ENCODE measurements at regions not wholly inside any gene's neighbourhood (a gene's known extent, or its start where the extent isn't known, plus 50 kb on each side); places are given as distances from the start of the nearest gene placed in this dataset.

- Histone ChIP-seq H3K4me3 (peak overlapping the region; percentile 71 to 73), H3K4me1 (peaks cover 0 to 34% of the 10 kb centered on the region in 2 donors), H3K36me3 (peaks cover 0 to 4% of the 10 kb centered on the region in 2 donors), H3K9me3 (no peaks in the 10 kb centered on the region), H3K27me3 (no peaks in the 10 kb centered on the region), H3K27ac (peak overlapping the region in 1 of 2 donors; percentile 81)
- DNase-seq (no peak), ATAC-seq (no peak)
- TF ChIP-seq, protein P1, sequence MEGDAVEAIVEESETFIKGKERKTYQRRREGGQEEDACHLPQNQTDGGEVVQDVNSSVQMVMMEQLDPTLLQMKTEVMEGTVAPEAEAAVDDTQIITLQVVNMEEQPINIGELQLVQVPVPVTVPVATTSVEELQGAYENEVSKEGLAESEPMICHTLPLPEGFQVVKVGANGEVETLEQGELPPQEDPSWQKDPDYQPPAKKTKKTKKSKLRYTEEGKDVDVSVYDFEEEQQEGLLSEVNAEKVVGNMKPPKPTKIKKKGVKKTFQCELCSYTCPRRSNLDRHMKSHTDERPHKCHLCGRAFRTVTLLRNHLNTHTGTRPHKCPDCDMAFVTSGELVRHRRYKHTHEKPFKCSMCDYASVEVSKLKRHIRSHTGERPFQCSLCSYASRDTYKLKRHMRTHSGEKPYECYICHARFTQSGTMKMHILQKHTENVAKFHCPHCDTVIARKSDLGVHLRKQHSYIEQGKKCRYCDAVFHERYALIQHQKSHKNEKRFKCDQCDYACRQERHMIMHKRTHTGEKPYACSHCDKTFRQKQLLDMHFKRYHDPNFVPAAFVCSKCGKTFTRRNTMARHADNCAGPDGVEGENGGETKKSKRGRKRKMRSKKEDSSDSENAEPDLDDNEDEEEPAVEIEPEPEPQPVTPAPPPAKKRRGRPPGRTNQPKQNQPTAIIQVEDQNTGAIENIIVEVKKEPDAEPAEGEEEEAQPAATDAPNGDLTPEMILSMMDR (IDR thresholded peaks at IDR 0.05) = no peak
- intact Hi-C loops (cut with DNase I) = no loop called here
These were observed 80.6 kb upstream of the CD99 start for GRCh38 chrX:2610246-2611170.

- intact Hi-C loops (cut with DNase I) = no loop called here
- TF ChIP-seq, protein P1 (IDR thresholded peaks at IDR 0.05) = no peak
- no peaks in the 10 kb centered on the region for H3K27me3 ChIP-seq
- peak; percentile 2 for ATAC-seq
- peaks cover 0 to 33% of the 10 kb centered on the region in 2 donors for H3K4me1 ChIP-seq
- peak overlapping the region; percentile 70 to 81 for H3K27ac ChIP-seq
- peaks cover 0 to 4% of the 10 kb centered on the region in 2 donors for H3K36me3 ChIP-seq
- peak overlapping the region; percentile 71 to 73 for H3K4me3 ChIP-seq
- peak in 1 of 4 donors; percentile 21 for DNase-seq
- no peaks in the 10 kb centered on the region for H3K9me3 ChIP-seq
These were observed 81.5 kb upstream of the CD99 start for GRCh38 chrX:2609431-2610238.

DNA sequence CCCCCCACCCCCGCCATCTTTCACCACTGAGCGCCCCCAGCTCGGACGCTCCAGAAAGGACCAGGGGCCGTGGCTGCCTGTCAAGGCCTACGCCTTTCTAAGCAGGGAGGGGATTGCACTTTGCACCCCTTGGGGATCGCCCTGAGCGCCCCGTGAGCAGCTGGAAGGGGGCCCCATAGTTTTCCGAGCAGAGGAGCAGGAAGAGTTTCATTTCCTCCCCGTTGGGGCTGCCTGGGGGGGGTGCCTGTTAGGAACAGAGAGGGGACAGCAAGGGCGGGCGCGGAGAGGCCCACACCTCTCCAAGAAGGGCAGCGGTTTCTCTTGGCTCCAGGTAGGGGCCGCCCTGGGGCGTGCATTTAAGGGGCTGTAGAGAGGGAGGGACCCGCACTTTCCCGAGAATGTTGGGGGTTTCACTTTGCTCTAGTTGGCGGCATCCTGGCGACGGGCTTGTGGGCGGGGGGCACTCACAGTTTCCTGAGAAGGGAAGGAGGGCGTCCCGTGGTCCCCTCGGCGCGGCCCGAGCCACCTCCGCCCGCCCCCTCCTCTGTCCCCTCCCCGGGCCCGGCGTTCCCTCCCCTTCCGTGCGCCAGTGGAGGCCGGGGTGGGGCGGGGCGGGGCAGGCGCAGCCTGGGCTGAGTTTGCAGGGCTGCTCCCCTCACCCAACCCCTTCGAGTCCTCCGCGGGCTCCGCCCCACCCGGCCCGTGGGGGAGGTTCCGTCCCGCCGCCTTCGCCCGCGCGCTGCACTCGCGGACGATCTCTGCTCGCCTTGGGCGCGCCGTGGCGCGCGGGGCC is 82.3 kb upstream of the CD99 start:
- TF ChIP-seq, protein P1 (IDR thresholded peaks at IDR 0.05) = no peak
- H3K27ac ChIP-seq = peak overlapping the region; percentile 70 to 81
- H3K9me3 ChIP-seq = no peaks in the 10 kb centered on the region
- DNase-seq = peak; percentile 60 to 99 (median 92)
- peak overlapping the region; percentile 71 to 73 for H3K4me3 ChIP-seq
- peaks cover 0 to 4% of the 10 kb centered on the region in 2 donors for H3K36me3 ChIP-seq
- H3K4me1 ChIP-seq = peaks cover 0 to 25% of the 10 kb centered on the region in 2 donors
- no peaks in the 10 kb centered on the region for H3K27me3 ChIP-seq
- intact Hi-C loops (cut with DNase I) = no loop called here
- ATAC-seq = peak; percentile 99

GRCh38 chrX:2607113-2607512 is 84.0 kb upstream of the CD99 start:
- no peaks in the 10 kb centered on the region for H3K27me3 ChIP-seq
- DNase-seq (no peak), ATAC-seq (no peak)
- no peak overlapping the region for H3K27ac ChIP-seq
- intact Hi-C loops (cut with DNase I) = no loop called here
- TF ChIP-seq, protein P1 (IDR thresholded peaks at IDR 0.05) = no peak
- H3K4me1 ChIP-seq = peaks cover 0 to 25% of the 10 kb centered on the region in 2 donors
- no peaks in the 10 kb centered on the region for H3K9me3 ChIP-seq
- peaks cover 0 to 14% of the 10 kb centered on the region in 2 donors for H3K36me3 ChIP-seq
- H3K4me3 ChIP-seq = no peak overlapping the region

All from left lung (tissue), 4 donors.